Medulla oblongata (tissue), 1 donor: ENCODE measurements at regions not wholly inside any gene's neighbourhood (a gene's known extent, or its start where the extent isn't known, plus 50 kb on each side); places are given as distances from the start of the nearest gene placed in this dataset.
A peak's percentile ranks its signal among the peaks of the same experiment; 100 is the strongest.
"Not testable (repeated sequence)": the region's sequence is repeated elsewhere in the genome, so short reads cannot be mapped to it uniquely, and the experiment has no call there.

Experiments used
- DNase-seq: peaks from one replicate; pipeline ENCODE4 v3.0.0-alpha.2; 2015; ENCODE audit errors: extremely low spot score

- no peak for DNase-seq
Observed at GRCh38 chr9:96156171-96156974, 145.6 kb downstream of the HSD17B3 start.

- no peak for DNase-seq
Observed at GRCh38 chr9:96154081-96154480, 147.9 kb downstream of the HSD17B3 start.

- no peak for DNase-seq
Observed at GRCh38 chr9:96152550-96152949, 149.4 kb downstream of the HSD17B3 start.

GRCh38 chr9:96150324-96151227 is 151.4 kb downstream of the HSD17B3 start:
- no peak for DNase-seq

- no peak for DNase-seq
Observed at GRCh38 chr9:96149533-96150280, 152.3 kb downstream of the HSD17B3 start.

GRCh38 chr9:96148634-96149532 is 153.1 kb downstream of the HSD17B3 start:
- DNase-seq = no peak

- not testable (repeated sequence) for DNase-seq
Observed at GRCh38 chr9:96147029-96147428, 154.9 kb downstream of the HSD17B3 start.

- DNase-seq = no peak
Observed at GRCh38 chr9:96141666-96142065, 160.3 kb downstream of the HSD17B3 start.

- DNase-seq = no peak
Observed at GRCh38 chr9:96141128-96141474, 160.9 kb downstream of the HSD17B3 start.

- DNase-seq = no peak
Observed at GRCh38 chr9:96140296-96141127, 161.5 kb downstream of the HSD17B3 start.

- DNase-seq = no peak
Observed at GRCh38 chr9:96139592-96140295, 162.2 kb downstream of the HSD17B3 start.

- no peak for DNase-seq
Observed at GRCh38 chr9:96138616-96139015, 163.4 kb downstream of the HSD17B3 start.

GRCh38 chr9:96137671-96138429 is 164.1 kb downstream of the HSD17B3 start:
- no peak for DNase-seq

GRCh38 chr9:96136992-96137670 is 164.8 kb downstream of the HSD17B3 start:
- peak; percentile 75 for DNase-seq

- DNase-seq = no peak
Observed at GRCh38 chr9:96135753-96136290, 166.2 kb downstream of the HSD17B3 start.

- DNase-seq = no peak
Observed at GRCh38 chr9:96135076-96135752, 166.8 kb downstream of the HSD17B3 start.

- DNase-seq = no peak
Observed at GRCh38 chr9:96133321-96134021, 168.5 kb downstream of the HSD17B3 start.
